Pons (tissue), 1 donor: ENCODE measurements at regions not wholly inside any gene's neighbourhood (a gene's known extent, or its start where the extent isn't known, plus 50 kb on each side); places are given as distances from the start of the nearest gene placed in this dataset.
"Not testable (repeated sequence)": the region's sequence is repeated elsewhere in the genome, so short reads cannot be mapped to it uniquely, and the experiment has no call there.

ENCODE experiments used
- DNase-seq: peaks from one replicate; pipeline ENCODE4 v3.0.0-alpha.2; 2016; ENCODE audit warnings: low spot score

- no peak for DNase-seq
These were observed 487.2 kb downstream of the MN1 start for GRCh38 chr22:27314276-27314807.

DNA sequence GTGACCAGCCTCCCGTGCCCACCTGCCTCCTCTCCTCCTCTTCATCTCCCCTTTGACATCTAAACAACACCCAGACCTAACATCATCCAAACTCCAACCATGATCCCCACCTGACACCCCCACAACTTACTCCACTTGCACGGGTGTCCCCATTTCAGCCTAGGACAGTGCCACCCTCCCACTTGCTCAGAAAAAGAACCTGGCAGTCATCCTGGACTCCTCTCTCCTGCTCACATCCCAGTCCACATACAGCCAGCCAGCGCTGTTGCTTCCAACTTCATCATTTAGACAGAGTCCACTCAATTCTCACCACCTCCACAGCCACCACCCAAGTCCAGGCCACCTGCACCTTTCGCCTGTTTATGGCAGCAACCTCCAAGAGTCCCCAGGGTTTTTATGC lies 485.7 kb downstream of the MN1 start:
- DNase-seq: no peak

DNA sequence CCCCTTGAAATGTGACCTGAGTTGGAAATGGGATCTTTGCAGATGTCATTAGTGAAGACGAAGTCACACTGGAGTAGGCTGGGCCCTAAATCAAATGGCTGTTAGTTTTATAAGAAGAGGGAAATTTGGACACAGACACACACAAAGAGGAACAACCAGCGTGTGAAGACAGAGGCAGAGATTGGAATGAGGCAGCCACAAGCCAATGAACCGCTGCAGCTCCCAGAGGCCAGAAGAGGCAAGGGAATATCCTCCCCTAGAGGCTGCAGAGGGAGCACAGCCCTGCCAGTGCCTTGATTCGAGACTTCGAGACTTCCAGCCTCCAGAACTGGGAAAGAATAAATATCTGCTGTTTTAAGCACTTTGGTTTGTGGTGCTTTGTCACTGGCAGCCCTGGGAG lies 484.5 kb downstream of the MN1 start:
- no peak for DNase-seq

- no peak for DNase-seq
These were observed 483.6 kb downstream of the MN1 start for GRCh38 chr22:27317971-27318428.

DNA sequence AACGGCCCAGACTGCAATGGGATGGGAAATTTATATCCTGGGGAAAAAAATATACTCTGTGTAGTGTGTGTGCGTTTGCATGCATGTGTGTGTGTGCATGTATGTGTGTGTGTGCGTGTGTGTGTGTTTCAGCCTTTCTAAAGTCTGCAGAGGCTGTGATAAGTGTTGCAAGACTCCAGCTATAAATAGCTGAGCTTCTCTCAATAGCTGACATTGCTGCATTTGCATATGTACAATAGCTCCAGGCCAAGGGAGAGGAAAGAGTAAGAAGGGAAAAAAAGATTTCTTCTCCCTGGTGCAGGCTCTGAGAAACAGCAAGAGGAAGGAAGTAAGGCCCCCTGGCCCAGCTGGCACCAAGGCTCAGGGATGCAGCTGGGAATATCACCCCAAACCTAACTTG lies 483.0 kb downstream of the MN1 start:
- DNase-seq: no peak

DNA sequence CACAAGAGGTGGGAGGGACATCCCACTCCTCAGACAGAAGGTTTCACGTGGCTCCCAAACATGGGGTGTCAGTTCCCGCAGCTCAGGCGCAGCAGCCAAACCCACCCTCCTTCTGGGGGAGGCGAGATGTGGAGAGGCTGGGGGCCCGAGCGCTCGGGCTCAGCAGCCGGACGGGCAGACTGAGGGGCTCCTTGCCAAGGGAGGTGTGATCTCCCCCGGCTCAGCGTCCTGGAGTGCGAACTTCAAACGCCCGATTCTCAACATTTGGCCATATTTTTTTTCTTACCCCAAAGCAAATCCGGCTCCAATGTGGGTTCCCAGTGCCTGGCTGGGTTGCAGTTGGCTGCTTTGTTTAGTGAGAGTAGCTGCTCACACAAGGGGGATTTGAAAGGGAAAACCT lies 477.9 kb downstream of the MN1 start:
- no peak for DNase-seq

DNA sequence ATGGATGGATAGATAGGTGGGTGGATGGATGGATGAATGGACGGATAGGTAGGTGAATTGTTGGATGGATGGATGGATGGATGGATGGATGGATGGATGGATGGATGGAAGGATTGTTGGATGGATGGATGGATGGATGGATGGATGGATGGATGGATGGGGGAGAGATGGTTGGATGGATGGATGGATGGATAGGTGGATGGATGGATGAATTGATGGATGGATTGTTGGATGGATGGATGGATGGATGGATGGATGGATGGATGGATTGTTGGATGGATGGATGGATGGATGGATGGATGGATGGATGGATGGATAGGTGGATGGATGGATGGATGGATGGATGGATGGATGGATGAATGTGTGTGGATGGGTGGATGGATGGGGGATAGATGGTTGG lies 476.6 kb downstream of the MN1 start:
- not testable (repeated sequence) for DNase-seq

- no peak for DNase-seq
These were observed 474.1 kb downstream of the MN1 start for GRCh38 chr22:27327497-27327896.

DNA sequence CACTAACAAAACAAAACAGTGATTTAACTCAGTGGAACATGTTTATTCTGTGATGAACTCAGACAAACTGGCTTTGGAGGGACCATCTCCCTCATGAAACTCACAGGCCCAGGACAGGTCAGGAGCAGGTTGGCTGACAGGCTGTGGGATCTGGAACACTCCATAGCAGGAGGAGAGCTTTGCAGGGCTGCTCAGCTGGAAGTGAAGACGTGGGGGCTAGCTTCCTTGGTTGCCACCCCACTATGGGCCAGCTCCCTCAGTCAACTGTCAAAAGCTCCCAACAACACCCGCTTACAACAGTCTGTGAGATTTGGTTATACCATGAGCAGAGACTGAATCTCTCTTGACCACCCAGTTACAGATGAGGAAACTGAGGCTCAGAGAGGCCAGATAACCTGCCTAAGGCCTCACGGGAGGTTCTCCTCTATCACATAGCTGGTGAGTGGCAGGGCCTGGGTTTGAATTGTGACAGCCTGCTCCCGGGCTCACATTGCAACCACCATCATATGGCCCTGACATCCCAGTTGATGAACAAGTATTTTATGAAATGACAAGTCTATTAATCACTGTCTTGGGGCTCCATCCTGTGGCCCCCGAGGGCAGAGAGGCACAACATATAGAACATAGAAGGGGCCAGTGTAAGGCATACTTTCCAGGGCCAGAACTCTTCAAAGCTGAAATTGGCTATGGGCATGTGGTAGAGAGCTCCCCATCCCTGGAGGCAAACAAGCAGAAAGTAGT lies 473.4 kb downstream of the MN1 start:
- DNase-seq: no peak

GRCh38 chr22:27329131-27329850 lies 472.3 kb downstream of the MN1 start:
- no peak for DNase-seq

GRCh38 chr22:27329966-27330645 lies 471.4 kb downstream of the MN1 start:
- no peak for DNase-seq

GRCh38 chr22:27331526-27332281 lies 469.9 kb downstream of the MN1 start:
- DNase-seq: peak; percentile 4

GRCh38 chr22:27335102-27335660 lies 466.4 kb downstream of the MN1 start:
- DNase-seq: no peak

DNA sequence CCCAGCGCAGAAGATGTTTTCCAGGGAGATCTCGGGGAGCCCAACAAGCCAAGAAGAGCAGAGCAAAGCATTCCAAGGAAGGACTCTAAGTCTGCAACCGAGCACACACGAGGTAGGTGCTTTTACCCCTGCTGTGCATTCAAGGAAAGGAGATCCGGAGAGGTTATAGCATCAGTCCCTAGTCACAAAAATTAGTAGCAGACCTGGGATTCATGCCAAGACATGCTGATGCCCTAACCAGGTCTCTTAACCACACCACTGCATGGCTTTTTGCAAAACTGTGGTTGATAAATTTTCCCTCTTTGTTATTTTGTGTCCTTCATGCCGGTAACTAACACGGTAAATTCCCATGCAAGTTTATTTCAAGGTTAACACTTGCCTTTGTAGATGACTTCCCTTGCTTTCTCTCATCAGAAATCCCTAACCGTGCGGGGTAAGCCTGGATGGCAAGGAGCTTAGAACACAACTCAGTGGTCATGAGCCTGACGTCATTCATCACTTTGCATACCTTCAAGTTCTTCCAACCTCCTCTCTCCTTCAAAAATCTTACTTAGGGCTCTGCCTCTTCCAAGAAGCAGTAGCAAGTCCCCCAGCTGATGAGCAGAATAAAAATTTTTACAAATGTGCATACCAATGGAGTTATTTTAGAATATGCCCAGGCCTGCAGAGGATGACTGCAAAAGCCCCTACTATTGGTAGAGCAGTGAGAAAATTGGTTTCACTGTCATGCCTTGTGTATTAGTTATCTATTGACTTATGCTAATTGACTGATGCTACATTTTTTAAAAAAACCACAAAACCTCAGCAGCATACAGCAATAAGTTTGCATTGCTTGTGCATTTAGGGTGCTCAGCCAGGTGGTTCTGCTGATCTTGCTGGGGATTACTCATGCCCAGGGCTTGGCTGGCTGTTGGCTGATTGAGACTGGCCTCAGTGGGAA lies 465.1 kb downstream of the MN1 start:
- no peak for DNase-seq

- no peak for DNase-seq
These were observed 463.9 kb downstream of the MN1 start for GRCh38 chr22:27337676-27338075.

GRCh38 chr22:27340047-27340446 lies 461.5 kb downstream of the MN1 start:
- no peak for DNase-seq

- no peak for DNase-seq
These were observed 457.0 kb downstream of the MN1 start for GRCh38 chr22:27344546-27344945.

GRCh38 chr22:27345691-27346090 lies 455.9 kb downstream of the MN1 start:
- no peak for DNase-seq

- DNase-seq: no peak
These were observed 453.6 kb downstream of the MN1 start for GRCh38 chr22:27347951-27348350.

DNA sequence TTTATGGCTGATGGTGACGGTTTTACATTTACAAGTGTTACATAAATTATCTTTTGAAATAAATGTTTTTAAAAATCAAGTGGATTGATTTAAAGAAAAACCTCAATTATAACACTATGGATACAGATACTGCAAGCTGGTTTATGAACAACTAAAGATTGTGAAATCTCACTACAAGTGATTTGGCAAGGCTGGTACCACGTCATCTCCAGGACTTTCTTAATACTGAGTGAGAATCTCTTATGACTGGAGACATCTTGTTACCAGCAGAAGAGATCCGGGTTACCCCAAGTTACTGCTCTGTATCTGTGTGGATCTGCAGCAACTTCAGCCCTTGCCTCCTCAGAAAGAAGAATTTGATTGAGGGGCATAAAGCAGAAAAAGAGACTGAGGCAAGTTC lies 452.9 kb downstream of the MN1 start:
- DNase-seq: no peak

DNA sequence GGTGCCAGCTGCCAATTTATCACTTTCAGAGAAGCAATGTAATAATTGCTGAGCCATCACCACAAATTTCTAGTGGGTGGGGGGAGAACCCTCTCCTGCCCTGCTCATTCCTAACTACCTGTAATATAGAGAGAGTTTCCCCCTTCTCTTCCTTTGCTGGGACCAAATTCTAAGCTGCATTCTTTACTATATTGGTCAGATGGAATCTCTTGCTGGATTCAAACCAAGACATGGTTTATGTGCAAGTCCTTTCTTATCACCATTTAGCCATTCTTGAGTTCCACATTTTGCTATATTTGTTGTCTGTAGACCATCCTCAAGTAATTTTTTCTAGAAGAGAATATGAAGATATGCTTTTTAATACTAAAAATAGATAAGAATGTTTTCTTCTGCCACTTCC lies 452.1 kb downstream of the MN1 start:
- no peak for DNase-seq
